Activated naive CD4-positive, alpha-beta T cell treated with Interleukin-2 at 50 U/mL for 16 hours (primary cell): ENCODE measurements at regions not wholly inside any gene's neighbourhood (a gene's known extent, or its start where the extent isn't known, plus 50 kb on each side); places are given as distances from the start of the nearest gene placed in this dataset.
"Not testable (repeated sequence)": the region's sequence is repeated elsewhere in the genome, so short reads cannot be mapped to it uniquely, and the experiment has no call there.

ENCODE experiments used
- DNase-seq: peaks from one replicate; pipeline ENCODE4 v3.0.0-alpha.2; 2020

DNA sequence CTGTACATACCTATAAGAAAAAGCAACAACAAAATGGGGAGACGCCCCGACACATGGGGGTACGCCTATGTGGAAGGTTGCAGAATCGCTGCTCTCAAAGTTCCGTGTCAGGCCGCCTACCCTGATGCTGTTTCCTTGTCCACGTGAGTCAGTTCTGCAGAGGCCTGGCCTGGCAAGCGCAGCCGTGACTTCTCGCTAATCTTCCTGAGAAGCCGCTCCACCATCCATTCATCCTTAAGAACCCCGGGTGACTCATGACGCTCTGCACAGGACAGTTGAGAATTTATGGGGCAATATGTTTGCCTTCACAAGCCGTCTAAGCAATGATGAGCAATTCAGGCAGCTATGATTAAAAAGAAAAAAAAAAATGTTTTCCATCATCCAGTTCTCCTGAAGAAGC, 122.3 kb upstream of the TMPRSS2 start:
- DNase-seq = no peak

DNA sequence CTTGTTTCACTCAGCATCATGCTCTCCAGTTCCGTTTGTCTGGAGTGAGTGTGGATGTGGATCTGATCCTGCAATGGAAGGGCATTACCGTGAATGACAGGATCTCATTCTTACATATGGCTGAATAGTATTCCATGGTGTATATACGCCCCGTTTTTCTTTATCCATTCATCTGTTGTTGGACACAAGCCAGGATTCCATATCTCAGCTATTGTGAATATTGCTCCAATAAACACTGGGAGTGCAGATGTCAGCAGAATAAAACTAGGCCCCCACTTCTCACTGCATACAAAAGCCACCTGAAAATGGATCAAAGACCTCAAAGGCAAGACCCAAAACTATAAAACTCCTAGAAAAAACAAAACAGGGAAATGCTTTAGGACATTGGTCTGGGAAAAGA, 120.3 kb upstream of the TMPRSS2 start:
- no peak for DNase-seq

DNA sequence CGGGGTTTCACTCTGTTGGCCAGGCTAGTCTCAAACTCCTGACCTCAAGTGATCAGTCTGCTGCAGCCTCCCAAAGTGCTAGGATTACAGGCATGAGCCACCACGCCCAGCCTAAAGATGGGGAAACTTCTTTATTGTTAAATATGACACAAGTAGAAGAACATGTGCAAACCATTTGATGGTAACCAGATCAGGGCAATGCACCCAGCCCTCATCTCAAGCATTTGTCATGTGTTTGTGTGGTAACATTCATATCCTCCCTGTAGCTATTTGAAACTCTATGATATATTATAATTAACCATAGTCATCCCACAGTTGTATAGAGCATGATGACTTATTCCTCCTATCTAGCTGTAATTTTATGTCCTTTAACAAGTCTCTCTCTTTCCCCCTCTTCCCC, 119.5 kb upstream of the TMPRSS2 start:
- DNase-seq = no peak

DNA sequence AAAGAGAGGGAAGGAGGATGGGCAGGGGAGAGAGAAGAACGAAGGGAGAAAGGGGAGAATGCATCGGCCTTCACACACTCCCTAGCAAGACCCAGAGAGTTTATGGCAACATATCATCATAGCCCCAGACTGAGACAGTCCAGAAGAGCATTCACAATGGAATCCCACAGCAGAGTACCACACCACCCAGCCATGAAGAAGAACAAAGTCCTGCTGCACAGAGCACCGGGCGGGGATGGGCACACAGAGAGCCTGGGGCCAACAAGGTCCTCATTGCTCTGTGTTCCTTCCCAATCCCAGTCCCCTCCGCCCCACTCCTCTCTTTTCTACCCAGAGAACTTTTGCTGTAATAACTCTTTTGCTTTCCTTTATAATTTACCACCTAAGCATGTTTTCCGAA, 118.1 kb upstream of the TMPRSS2 start:
- no peak for DNase-seq

DNA sequence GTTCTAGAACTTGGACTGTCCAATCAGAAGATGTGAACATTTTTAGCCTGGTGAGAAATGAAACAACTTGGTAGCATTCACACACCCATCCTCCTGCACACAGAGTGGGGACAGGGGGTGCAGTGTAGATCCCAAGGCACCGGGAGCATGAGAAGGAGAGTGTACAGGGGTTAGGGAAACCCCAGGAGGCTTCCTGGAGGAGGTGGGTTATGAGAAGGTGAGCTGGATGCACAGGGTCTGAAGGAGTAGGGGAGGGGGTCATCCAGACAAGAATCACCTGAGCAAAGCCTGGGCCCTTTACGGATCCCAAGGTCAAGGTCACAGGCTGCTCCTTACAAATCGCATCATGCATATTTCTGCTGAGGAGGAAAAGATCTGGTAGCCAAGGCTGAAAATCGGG, 117.5 kb upstream of the TMPRSS2 start:
- no peak for DNase-seq

DNA sequence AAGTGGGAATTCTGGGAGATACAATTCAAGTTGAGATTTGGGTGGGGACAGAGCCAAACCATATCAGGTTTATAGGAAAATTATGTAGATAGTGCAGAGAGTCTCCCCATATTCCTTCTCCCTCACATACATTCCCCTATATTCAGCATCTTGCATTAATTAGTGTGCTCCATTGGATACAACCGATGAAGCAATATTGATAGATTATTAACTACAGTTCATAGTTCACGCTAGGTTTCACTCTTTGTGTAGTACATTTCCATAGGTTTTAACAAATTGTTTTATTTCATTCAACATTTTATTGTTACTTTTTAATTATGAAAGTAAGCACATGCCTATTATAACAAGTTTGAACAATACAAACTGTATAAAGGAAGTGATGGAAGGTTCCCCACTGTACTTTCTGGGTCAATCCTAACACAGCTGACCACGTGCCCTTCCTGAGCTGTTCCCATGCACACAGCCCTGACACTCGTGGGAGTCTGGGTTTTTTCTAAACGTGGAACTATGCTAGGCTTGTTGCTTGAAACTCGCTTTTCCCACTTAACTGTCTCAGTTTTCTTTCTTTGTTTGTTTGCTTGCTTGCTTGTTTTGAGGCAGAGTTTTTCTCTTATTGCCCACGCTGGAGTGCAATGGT, 116.8 kb upstream of the TMPRSS2 start:
- no peak for DNase-seq

DNA sequence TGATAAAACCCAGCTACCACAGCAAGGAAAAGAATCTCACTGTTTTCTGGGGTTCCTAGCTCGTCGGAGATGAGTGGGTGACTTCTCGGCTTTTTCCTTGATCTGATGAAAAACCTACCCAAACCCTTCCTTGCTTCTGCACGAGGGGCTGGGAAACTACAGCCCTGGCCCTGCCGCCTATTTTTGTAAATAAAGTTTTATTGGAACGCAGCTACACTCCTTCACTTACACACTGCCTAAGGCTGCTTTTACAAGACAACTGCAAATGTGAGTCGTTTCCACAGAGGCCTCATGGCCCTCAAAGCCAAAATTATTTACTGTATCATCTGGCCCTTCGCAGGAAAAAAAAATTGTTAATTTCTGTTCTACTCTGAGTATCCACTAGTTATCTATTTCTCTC, 116.0 kb upstream of the TMPRSS2 start:
- DNase-seq = no peak

DNA sequence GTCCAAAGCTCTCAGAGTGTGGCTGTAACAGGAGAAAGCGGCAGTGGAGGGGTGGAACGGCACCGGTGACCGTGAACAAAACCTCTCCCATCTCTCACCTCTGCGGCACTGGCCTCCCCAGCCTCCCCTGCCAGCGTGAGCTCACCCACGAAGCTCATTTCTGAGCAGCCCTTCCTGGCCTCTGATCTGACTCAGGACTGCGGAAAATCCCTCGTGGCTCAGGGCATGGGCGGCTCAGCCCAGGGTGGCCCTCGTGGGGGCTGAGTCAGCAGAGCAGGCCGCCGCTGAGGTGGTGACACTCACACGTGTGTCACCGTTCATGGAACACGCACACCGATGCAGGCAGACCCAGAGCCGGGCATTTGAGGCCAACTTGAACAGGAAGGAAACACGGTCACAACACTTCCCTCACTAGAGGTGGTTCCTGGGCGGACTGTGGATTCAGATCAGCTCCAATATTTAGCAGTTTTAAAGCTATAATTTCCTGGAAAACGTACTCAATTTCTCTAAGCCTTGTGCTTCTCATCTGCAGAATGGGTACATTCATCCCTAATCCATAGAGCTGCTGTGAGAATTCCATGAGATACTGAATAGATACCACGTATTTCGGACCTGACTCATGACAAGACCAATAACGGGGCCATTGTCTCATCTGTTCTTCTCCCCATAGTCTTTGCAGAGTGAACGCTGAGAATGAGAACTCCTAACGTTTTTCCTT, 115.0 kb upstream of the TMPRSS2 start:
- peak; percentile 29 for DNase-seq

DNA sequence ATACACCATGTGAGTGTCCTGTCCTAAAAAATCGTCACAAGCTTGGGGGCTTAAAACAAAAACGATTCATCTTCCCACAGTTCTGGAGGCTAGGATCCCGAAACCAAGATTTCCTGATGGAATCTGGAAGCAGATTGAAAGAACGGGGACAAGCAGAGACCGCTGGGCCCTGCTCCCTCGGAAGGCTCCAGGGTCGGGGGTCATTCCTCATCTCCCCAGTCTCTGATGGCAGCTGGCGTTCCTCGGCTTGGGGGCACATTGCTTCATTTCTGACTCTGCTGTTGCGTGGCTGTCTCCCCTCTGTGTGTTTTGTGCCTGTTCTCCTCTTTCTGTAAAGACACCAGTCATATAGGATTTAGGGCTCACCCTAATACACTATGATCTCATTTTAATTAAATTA, 114.2 kb upstream of the TMPRSS2 start:
- DNase-seq = no peak

DNA sequence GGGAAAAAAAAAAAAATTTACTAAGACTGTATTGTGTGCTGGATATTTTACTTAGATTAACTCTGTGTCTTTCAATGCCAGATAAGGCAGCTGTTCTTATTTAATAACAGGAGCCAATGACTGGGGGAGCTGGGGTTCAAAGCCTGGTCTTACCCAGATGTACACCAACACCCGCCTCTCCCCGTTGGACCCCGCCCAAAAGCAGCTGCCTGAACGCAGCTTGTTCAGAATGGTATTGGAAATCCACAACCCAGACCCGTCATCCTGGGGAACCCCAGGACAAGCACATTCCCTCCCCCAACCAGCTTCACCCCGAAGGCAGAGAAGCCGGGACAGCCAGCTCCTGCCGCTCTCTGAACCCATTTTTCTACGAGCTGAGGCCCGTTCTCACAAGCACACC, 113.6 kb upstream of the TMPRSS2 start:
- DNase-seq = no peak

DNA sequence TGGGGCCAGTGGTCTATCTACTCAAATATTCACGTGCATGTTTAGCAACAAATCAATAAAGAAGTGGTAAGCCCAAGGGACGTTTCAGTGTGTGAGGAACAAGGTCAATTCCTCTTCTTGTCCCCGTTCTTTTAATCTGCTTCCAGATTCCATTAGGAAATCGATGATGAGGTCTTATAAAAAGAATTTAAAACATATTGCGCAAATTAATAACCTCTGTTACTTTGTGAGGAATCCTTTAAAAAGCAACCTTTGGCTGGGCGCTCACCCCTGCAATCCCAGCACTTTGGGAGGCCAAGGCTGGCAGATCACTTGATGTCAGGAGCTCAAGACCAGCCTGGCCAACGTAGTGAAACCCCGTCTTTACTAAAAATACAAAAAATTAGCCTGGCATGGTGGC, 113.0 kb upstream of the TMPRSS2 start:
- DNase-seq = no peak

DNA sequence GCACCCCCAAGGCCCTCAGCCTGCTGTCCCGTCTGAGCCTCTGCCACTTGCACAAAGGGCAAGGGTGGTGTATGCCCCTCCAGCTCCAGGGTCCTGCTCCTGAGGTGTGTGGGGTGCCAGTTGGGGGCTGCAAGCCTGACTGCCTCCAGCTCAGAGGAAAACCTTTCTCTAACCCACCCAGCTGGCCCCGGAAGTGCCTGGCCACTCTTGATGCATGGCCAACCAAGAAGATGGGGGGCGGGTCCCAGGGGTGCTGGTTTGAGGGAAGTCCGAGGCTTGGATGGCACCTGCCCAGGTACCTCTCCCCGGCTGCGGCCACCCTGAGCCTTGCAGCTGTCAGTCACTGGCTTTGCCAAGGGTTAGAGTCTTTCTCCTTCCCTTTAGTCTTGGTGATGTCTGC, 112.6 kb upstream of the TMPRSS2 start:
- no peak for DNase-seq

DNA sequence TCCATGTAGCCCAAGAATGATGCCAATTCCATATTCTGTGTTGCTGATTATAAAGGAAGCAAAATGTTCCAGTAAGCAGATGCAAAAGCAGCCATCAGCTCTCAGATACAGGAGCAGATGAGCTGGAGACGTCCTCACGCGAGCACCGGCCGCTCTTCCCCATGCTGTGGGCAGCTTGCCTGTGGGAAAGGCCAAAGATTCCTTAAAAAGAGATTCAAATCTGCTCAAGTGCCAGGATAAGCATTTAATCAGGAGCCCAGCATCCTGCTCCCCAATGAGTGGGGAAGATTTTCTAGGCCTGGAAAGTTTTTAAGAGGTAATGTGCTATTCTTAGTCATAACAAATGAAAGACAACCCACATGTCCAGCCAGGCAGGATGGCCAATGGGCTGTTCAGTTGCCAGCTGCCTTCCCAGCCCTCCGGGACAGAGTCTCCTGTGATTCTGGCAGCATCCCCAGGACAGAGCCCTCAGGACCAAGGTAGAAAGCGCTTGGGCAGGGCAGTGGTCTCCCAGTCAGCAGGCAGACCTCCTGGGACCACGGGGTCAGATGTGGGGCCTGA, 108.2 kb upstream of the TMPRSS2 start:
- no peak for DNase-seq

DNA sequence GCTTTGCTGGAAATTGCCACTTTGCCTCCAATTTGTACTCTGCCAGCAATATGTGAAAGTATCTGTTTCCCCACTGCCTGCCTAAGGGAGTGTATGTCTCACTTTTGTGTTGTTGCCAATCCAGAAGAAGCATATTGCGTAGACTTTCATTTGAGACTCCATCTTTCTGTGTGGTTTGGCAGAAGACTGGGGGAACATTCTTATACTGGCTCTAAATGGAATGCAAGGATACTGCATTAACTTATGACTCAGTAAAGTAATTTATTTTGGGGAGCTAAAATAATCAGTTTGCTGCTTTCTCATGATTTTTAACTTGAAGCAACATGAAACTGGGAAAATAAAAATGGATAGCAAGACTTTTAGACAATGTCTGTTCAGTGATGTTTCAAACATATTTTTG, 107.7 kb upstream of the TMPRSS2 start:
- no peak for DNase-seq

DNA sequence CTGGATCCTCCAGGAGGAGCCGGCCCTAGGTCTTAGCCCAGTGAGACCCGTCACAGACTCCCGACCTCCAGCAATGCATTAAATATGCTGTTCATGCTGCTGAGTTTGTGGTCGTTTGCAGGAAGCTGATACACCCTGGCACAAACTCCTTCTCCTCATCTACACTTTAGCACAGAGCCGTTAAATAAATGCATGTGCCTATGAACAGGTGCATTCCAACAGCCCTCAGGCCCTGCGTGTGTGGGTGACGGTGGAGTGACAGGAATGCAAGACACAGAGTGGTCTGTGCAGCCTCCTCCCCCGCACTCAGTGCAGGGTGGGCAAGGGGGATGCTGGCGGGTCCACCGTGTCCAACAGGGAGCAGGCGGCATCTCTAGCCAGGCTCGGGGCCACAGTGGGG, 106.6 kb upstream of the TMPRSS2 start:
- DNase-seq = no peak

DNA sequence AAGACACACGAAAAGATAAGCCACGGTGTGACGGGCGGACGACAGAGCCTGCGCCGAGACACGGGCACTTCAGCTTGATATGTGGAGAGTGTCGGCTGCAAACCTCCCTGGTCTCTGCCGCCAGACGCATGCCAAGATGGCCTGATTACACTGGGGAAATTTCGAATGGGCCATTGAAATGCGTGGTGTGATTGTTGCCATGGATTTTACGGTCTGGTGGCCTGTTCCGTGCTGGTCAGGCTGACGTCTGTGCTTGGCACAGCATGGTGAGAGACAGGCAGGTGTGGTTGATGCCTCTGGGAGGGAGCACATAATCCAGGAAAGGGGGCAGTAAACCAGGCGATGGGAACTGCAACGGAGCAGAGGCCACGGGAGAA, 105.6 kb upstream of the TMPRSS2 start:
- DNase-seq = no peak

DNA sequence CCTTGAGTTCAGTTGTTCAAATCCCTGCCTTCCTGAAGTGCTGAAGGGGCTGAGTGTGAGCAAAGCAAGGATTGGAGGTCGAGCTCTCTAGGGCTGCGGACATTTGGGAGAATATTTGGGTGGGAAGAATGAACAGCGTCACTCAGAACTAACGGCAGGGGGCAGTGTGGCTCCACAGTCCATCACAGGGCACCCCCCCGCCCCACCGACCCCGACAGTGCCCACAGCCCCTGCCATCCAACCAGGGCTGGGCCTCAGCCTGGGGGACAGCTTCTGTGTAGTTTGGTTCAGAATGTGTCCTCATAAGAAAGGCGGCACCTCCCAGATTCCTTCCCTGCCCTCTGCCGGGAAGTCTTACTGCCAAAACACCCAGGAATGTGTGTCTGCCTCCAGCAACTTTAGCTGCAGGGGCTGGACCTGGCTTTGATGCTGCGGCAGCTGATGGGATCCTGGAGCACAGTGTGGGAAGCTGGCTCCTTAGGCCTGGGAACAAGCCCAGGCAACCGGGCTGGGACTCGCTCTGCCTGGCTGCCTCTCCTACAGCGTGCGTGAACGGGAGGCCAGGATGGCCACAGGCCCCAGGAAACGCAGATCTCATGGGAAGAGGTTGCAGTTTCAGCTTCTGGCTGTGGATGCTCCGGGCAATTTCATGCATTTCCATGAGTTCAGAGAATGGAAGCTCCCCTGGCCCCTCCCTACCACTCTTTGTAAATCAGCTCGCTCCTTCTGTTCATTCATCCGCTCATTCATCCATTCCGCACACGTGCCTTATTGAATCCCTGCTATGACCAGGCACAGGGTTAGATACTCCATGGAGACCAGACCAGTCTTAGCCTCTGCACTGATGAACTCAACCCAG, 104.9 kb upstream of the TMPRSS2 start:
- DNase-seq = no peak

DNA sequence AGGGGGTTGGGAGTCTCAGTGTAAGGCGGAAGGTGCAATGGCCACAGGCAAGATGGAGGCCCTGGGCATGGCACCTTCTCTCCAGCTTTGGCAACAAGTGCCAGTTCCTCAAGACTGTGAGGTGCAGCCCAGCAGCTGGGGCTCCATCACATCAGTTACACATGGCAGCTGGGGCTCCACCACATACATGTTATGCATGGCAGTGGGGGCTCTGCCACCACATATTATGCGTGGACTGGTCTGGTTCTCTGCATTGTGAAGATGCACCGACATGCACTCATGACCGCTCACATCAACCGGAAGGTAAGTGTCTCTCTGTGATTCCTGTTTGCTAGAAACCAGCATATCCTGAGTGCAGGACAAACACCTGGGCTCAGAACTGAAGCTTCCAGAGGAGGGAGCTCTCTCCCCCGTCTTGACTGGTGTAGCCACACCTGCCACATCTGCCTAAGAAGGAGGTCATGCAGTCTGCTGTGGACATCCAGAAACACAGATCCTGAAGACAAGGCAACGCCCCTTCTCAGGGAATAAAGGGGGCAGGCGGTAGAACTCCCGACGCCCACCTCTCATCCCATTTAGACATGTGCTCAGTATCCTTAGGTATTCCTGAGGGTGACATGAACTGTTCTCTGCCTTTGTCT, 104.1 kb upstream of the TMPRSS2 start:
- DNase-seq = no peak

DNA sequence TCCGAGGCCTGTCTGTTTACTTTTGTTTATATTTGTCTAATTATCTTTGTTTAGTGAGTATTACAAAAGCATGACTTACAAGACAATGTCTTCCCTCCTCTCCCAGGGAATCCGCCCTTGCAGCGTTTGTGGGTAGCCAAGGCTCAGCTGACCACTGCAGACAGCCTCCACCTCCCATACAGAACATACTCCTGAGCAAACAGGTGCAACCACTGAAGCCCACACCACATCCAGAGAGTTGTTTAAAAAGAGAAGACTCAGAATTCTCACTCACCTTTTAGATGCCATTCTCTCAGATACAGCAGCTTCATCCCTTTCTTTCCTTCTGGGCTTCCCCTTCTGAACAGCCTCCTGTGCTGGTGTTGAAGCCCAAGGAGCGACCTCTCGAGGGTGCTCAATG, 103.5 kb upstream of the TMPRSS2 start:
- DNase-seq = no peak

DNA sequence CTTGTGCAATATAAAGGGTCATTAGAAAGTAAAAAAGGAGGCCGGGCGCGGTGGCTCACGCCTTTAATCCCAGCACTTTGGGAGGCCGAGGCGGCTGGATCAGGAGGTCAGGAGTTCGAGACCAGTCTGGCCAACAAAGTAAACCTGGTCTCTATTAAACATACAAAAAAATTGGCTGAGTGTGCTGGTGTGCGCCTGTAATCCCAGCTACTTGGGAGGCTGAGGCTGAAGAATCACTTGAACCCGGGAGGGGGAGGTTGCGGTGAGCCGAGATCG, 102.8 kb upstream of the TMPRSS2 start:
- DNase-seq = not testable (repeated sequence)

DNA sequence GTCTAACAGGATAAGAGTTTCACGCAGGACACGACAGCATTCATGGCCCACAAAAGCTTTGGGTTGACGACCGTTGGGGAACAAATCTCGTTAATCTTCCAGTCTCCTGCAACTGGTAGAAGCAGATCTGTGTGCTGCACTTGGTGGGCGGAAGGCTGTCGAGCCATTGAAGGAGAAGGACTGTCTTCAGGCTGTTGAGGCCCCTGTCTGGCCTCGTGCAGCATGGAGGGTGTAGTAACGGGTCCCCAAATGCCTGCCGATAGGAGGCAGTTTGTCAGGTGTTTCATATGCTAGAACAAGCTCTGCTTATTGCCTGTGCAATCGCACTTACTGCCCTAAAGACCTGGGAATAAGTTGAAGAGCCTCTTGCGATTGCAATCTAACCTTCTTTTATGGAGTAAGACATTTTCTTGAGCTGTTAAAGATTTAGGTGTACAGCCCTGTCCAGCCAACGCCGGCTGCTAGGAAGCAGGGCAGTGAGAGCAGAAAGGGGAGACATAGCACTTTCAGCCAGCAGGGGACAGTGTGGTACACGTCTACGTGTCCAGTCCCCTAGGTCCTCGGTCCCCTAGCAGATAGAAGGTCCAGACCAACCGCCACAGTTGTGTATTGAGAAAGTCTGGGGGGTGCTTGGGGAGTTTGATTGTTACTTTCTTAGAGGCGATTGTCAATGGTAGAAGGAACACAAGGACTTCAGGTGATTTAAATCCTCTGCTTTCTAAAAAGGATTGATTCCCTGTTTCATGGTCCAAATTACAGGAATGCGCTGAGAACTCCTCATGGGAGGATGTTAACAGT, 102.3 kb upstream of the TMPRSS2 start:
- peak; percentile 10 for DNase-seq

DNA sequence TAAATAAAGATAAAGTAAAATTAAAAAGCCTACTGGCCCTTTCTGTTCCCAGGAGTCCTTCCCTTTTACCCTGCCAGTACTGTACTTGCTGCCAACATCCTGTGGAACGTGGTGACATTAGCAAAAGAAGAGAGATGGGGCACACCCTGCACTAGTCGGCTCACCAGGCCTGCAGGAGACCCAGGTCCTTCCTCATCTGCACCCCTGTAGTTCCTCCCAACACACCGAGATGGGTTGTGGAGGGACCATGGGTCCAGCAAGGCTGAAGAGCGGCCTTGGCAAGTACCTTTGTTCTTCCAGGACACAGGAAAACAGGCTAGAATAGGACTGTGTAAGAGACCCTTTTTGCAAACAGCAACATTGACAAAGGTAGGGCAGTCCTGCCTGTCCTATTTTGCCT, 98.7 kb upstream of the TMPRSS2 start:
- DNase-seq = no peak

DNA sequence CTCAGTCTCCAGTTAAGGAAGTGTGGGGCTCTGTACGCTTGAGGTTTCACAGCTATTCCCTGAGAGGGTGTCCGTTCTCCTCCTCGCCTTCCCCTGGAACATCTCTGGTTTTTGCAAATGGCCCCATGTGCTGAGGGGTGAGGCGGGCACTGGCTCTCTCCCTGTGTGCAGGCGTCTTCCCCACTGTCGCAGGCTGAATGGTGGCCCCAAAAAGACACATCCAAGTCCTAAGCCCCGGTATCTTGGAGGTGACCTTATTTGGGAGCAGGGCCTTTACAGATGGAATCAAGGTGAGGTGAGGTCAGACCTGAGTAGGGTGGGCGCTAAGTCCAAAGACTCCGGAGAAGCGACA, 98.0 kb upstream of the TMPRSS2 start:
- DNase-seq = no peak
